ENCODE measurements at regions not wholly inside any gene's neighbourhood (a gene's known extent, or its start where the extent isn't known, plus 50 kb on each side); places are given as distances from the start of the nearest gene placed in this dataset.

DNA sequence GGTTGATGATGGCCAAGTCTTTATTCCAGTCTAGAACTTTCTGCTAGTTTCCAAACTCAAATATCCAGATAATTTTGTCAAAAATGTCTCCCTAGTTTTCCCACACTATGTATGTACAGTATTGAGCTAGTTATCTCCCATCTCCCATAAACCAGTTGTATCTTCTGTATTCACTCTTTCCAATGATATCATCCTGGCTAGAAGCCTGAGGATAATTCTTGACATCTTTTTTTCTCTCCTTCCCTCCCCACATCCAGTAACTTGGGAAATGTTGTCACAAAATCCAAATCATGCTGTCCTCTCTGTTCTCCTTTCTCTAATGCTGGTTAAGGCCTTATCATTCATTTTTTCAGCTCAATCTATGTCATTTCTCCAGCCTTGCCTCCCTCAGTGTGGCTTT is 553.8 kb upstream of the FANCL start:
- TF ChIP-seq, protein P1, sequence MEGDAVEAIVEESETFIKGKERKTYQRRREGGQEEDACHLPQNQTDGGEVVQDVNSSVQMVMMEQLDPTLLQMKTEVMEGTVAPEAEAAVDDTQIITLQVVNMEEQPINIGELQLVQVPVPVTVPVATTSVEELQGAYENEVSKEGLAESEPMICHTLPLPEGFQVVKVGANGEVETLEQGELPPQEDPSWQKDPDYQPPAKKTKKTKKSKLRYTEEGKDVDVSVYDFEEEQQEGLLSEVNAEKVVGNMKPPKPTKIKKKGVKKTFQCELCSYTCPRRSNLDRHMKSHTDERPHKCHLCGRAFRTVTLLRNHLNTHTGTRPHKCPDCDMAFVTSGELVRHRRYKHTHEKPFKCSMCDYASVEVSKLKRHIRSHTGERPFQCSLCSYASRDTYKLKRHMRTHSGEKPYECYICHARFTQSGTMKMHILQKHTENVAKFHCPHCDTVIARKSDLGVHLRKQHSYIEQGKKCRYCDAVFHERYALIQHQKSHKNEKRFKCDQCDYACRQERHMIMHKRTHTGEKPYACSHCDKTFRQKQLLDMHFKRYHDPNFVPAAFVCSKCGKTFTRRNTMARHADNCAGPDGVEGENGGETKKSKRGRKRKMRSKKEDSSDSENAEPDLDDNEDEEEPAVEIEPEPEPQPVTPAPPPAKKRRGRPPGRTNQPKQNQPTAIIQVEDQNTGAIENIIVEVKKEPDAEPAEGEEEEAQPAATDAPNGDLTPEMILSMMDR (IDR thresholded peaks at IDR 0.05; ENCODE audit: low read length) = no peak
- no peak for TF ChIP-seq EZH2 (IDR thresholded peaks at IDR 0.05; ENCODE audit: borderline replicate concordance, low read length)
- no peaks in the 10 kb centered on the region for H3K27me3 ChIP-seq (ENCODE audit: insufficient read depth, low read length)
- H3K36me3 ChIP-seq (ENCODE audit: insufficient read depth, low read length) = no peaks in the 10 kb centered on the region
- no peak overlapping the region for H3K27ac ChIP-seq (ENCODE audit: low read depth, low read length, poor library complexity, severe bottlenecking)
- no peaks in the 10 kb centered on the region for H3K9me2 ChIP-seq (ENCODE audit: low read depth, low read length)
- H3K9ac ChIP-seq (ENCODE audit: low read length) = no peak overlapping the region
- H3K4me2 ChIP-seq (ENCODE audit: low read length) = no peak overlapping the region
- H3K79me2 ChIP-seq (ENCODE audit: insufficient read depth, low read length) = no peaks in the 10 kb centered on the region
- H3K9me3 ChIP-seq (ENCODE audit: low read length) = no peaks in the 10 kb centered on the region
- H3K4me1 ChIP-seq (ENCODE audit: insufficient read depth, low read length, severe bottlenecking) = no peaks in the 10 kb centered on the region
- no peak overlapping the region for H2AFZ ChIP-seq (ENCODE audit: low read length)
- no peaks in the 10 kb centered on the region for H4K20me1 ChIP-seq (ENCODE audit: insufficient read depth, low read length)
- no peaks in the 10 kb centered on the region for H3F3A ChIP-seq (ENCODE audit: insufficient read depth, low read length)
- H3K4me3 ChIP-seq (ENCODE audit: low read depth, low read length, poor library complexity, severe bottlenecking) = no peak overlapping the region

DNA sequence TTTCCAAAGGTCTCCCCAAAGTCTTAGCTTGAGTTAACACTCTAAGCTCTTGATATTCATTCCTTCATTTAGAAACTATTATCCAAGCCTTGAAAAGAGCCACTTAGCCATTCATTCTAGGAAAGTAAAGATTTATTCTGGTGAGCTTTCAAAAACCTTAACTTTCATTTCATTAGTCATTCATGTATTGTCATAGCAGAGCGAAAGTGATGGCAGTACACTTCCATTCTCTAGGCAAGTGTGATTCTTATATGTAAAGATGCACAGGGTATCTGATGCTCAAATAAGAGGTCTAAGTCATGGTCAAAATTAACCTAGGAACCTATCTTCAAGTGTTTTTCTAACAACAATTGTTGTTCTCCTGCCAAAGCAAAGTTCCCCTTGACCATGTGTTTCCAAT is 553.0 kb upstream of the FANCL start:
- Histone ChIP-seq H2AFZ (ENCODE audit: low read length) (no peak overlapping the region), H3K27ac (ENCODE audit: low read depth, low read length, poor library complexity, severe bottlenecking) (no peak overlapping the region), H3K4me1 (ENCODE audit: insufficient read depth, low read length, severe bottlenecking) (no peaks in the 10 kb centered on the region), H3K79me2 (ENCODE audit: insufficient read depth, low read length) (no peaks in the 10 kb centered on the region), H3F3A (ENCODE audit: insufficient read depth, low read length) (no peaks in the 10 kb centered on the region), H3K4me3 (ENCODE audit: low read depth, low read length, poor library complexity, severe bottlenecking) (no peak overlapping the region), H3K4me2 (ENCODE audit: low read length) (no peak overlapping the region), H3K36me3 (ENCODE audit: insufficient read depth, low read length) (no peaks in the 10 kb centered on the region), H3K9me2 (ENCODE audit: low read depth, low read length) (no peaks in the 10 kb centered on the region), H4K20me1 (ENCODE audit: insufficient read depth, low read length) (no peaks in the 10 kb centered on the region), H3K9ac (ENCODE audit: low read length) (no peak overlapping the region), H3K27me3 (ENCODE audit: insufficient read depth, low read length) (no peaks in the 10 kb centered on the region), H3K9me3 (ENCODE audit: low read length) (no peaks in the 10 kb centered on the region)
- TF ChIP-seq EZH2 (IDR thresholded peaks at IDR 0.05; ENCODE audit: borderline replicate concordance, low read length) = no peak
- TF ChIP-seq, protein P1 (IDR thresholded peaks at IDR 0.05; ENCODE audit: low read length) = no peak

DNA sequence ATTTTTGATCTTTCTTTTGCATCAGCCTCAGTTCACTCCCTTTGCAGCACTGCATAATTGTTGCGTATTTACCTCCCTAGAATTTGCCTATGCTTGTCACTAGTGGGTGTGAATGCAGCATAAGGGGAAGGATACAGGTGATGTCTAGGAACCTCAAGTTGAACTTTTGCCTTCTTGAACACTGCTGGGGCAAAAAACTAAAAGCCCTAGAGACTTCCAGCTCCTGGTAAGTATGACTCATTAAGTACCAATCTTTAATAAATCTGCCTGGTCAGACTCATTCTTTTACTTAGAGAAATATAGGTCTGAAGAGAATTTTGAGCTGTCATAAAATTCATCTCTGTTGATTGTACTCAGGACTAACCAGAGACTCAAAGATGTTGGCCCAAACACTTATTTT is 547.3 kb upstream of the FANCL start:
- Histone ChIP-seq H3K4me3 (ENCODE audit: low read depth, low read length, poor library complexity, severe bottlenecking) (no peak overlapping the region), H3K9me2 (ENCODE audit: low read depth, low read length) (no peaks in the 10 kb centered on the region), H3K4me2 (ENCODE audit: low read length) (no peak overlapping the region), H3K27me3 (ENCODE audit: insufficient read depth, low read length) (no peaks in the 10 kb centered on the region), H3K4me1 (ENCODE audit: insufficient read depth, low read length, severe bottlenecking) (no peaks in the 10 kb centered on the region), H4K20me1 (ENCODE audit: insufficient read depth, low read length) (no peaks in the 10 kb centered on the region), H3F3A (ENCODE audit: insufficient read depth, low read length) (no peaks in the 10 kb centered on the region), H2AFZ (ENCODE audit: low read length) (no peak overlapping the region), H3K79me2 (ENCODE audit: insufficient read depth, low read length) (no peaks in the 10 kb centered on the region), H3K9me3 (ENCODE audit: low read length) (no peaks in the 10 kb centered on the region), H3K36me3 (ENCODE audit: insufficient read depth, low read length) (no peaks in the 10 kb centered on the region), H3K9ac (ENCODE audit: low read length) (no peak overlapping the region), H3K27ac (ENCODE audit: low read depth, low read length, poor library complexity, severe bottlenecking) (no peak overlapping the region)
- TF ChIP-seq, protein P1 (IDR thresholded peaks at IDR 0.05; ENCODE audit: low read length) = no peak
- no peak for TF ChIP-seq EZH2 (IDR thresholded peaks at IDR 0.05; ENCODE audit: borderline replicate concordance, low read length)

Measured in OCI-LY1 (cell line).